ENCODE measurements at regions not wholly inside any gene's neighbourhood (a gene's known extent, or its start where the extent isn't known, plus 50 kb on each side); places are given as distances from the start of the nearest gene placed in this dataset.
"Not testable (repeated sequence)": the region's sequence is repeated elsewhere in the genome, so short reads cannot be mapped to it uniquely, and the experiment has no call there.

DNA sequence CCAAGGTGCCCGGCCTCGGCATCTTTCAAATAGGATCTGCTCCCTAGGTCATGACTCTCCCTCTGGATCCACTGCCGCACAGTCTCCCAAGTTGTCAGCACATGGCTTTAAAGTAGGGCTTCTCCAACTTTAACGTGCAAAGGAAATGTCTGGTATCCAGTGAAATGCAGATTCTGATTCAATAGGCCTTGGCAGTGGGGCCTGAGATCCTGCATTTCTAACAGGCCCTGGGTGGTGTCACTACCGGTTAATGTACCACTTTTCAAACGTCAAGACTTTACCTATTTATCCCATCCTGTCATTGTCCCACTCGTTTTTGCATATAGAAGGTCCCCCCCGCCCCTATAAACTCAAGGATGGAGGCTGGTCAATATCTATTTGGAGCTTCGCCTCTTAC is 137.6 kb upstream of the ZNF618 start:
- in situ Hi-C loops (cut with MboI; ENCODE audit: low sequenced_read_pairs): no loop called here

DNA sequence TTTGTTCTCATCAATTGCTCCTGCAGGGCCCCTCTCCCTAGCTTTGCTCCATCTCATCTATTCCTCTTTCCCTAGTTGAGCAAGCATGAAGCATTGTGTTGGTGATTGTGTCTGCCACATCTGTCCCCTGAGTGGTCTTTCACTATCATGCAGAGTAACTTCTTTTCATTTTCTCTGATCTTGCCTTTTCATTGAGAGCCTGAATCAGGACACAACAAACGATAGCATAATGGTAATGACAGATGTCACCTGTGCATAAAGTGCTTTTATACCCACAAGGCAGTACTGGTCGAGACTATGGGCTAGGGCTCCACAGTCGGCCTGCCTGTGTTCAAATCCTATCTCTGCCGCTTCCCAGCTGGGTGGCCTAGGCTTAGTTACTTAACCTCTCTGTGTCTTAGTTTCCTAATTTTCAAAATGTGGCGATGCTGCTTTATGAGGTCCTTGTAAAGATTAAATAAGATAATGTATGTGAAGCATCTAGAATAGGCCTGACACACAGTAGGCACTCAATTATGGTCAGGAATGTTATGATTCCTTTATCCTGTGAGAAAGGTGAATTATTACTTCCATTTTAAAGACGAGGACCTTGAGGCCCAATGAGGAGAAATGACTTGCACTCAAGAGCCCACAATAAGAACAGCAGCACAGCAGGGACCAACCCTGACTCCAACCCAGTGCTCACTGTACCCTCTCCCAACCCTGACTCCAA is 137.1 kb upstream of the ZNF618 start:
- in situ Hi-C loops (cut with MboI; ENCODE audit: low sequenced_read_pairs): no loop called here

DNA sequence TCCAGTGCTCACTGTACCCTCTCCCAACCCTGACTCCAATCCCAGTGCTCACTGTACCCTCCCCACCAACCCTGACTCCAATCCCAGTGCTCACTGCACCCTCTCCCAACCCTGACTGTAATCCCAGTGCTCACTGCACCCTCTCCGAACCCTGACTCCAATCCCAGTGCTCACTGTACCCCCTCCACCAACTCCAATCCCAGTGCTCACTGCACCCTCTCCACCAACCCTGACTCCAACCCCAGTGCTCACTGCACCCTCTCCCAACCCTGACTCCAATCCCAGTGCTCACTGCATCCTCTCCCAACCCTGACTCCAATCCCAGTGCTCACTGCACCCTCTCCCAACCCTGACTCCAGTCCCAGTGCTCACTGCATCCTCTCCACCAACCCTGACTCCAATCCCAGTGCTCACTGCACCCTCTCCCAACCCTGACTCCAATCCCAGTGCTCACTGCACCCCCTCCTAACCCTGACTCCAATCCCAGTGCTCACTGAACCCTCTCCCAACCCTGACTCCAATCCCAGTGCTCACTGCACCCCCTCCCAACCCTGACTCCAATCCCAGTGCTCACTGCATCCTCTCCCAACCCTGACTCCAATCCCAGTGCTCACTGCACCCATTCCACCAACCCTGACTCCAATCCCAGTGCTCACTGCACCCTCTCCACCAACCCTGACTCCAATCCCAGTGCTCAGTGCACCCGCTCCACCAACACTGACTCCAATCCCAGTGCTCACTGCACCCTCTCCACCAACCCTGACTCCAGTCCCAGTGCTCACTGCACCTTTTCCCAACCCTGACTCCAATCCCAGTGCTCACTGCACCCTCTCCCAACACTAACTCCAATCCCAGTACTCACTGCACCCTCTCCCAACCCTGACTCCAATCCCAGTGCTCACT is 136.3 kb upstream of the ZNF618 start:
- in situ Hi-C loops (cut with MboI; ENCODE audit: low sequenced_read_pairs): not testable (repeated sequence)

DNA sequence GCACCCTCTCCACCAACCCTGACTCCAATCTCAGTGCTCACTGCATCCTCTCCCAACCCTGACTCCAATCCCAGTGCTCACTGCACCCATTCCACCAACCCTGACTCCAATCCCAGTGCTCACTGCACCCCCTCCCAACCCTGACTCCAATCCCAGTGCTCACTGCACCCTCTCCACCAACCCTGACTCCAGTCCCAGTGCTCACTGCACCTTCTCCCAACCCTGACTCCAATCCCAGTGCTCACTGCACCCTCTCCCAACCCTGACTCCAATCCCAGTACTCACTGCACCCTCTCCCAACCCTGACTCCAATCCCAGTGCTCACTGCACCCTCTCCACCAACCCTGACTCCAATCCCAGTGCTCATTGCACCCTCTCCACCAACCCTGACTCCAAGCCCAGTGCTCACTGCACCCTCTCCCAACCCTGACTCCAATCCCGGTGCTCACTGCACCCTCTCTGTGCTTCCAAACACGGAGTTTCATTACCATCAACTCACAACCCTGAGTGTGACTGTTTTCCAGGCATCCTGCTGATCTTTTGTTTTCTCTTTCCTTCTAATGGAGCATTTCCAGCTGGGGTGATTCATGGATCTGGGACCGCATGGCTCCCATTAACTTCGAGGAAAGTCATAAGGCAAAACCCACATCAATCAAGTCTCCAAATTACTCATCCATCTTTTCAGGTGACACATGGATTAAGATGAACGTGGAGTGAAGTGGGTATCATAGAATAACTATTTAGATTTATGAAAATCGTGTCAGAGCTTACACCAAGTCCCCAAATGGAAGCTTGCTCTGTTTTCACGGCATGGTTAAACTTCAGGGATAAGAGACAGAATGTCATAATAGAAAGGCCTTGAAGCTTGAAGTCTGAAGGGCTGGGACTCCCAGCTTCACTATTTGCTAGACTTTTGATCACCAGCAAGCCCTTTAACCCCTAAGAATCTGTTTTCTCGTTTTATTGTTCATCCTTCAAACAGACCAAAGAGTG is 135.3 kb upstream of the ZNF618 start:
- in situ Hi-C loops (cut with MboI; ENCODE audit: low sequenced_read_pairs): not testable (repeated sequence)

DNA sequence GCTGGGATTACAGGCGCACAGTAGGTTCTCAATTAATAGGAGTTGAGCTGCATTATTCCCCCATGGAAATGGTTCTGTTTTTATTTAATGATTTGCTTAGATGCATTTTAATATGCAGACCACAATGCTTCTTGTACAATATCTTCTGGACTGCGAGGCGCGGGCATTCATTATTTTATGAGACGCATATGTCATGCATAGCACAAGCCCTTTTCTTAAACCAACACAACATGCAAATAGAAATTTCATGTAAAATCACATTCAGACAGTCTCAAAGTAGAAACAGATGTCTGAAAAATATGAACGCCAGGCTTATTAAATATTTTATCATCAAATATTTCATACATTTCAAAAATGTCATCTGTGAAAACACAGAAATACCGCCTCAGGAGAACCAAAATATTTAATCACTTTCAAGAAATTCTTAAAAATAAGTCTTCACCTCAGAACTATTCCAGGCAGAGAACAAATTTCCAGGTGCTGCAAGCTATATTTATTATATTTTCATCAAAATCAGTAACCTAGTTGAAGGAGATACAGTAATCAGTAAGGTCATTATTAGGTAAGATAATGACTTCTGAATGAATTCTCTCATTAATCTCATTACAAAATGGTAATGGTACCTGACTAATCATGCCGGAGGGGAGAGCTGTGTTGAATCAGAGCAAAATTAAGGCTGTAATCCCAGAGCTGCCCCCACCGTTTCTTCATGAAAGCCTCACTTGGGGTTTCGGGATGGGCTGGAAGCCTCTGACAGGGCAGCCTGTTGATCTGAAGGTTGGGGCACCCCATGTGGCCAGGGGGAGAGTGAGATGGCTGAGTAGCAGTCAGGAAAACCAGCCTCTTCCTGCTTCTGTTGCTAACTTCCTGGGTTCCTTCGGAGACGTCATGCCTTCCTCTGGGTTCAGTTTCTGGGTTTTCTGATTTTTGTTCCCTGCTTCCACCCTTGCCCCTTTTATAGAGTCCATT is 133.9 kb upstream of the ZNF618 start:
- in situ Hi-C loops (cut with MboI; ENCODE audit: low sequenced_read_pairs): no loop called here

DNA sequence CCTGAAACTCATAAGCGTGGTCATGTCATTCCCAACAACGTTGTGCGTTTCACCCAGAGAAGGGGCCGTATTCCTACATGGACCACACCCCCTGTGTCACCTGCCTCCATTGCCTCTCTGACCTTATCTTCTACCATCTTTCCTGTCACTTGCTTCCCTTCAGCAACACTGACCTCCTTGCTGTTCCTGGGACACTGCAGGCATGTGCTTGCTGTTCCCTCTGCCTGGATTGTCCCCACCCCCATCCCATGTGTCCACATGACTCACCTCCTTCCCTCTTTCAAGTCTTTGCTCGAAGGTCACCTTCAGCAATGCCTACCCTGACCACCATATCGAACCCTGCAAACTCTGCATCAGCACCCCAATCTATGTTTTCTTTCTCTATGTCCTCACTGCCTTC is 133.2 kb upstream of the ZNF618 start:
- in situ Hi-C loops (cut with MboI; ENCODE audit: low sequenced_read_pairs): no loop called here

DNA sequence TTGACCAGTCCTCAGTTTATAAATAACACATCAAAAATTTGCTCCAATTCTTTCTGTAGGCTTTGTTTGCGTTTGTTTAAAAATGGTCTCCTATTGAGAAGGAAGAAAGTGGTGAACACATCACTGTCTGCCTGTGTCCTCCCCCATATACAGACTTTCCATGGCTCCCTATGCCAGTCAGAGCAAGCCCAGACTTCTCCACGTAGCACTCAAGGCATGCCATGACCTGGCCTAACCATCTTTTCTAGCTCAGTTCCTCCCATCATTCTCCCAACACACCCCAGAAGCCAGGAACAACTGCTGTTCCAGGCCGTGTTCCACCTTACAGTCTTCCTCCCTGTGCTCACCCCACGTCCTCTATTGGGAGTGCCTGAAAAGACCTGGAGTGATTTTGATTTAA is 129.6 kb upstream of the ZNF618 start:
- in situ Hi-C loops (cut with MboI; ENCODE audit: low sequenced_read_pairs): no loop called here

DNA sequence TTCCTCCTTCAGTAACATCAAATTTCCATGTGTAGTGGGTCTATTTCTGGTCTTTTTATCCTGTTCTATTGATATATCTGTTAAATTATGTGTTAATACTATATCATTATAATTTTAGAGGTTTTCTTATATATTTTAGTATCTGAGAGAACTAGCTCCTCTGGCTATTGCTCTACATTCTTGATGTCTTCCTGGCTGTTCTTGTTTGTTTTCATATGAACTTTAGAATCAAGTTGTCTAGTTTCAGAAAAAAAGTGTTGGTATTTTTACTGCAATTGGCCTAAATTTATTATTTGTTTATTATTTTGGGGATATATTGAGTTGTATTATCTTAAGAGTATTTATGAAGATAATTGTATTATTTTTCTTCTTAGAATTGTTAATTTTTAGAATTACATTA is 128.0 kb upstream of the ZNF618 start:
- in situ Hi-C loops (cut with MboI; ENCODE audit: low sequenced_read_pairs): no loop called here

DNA sequence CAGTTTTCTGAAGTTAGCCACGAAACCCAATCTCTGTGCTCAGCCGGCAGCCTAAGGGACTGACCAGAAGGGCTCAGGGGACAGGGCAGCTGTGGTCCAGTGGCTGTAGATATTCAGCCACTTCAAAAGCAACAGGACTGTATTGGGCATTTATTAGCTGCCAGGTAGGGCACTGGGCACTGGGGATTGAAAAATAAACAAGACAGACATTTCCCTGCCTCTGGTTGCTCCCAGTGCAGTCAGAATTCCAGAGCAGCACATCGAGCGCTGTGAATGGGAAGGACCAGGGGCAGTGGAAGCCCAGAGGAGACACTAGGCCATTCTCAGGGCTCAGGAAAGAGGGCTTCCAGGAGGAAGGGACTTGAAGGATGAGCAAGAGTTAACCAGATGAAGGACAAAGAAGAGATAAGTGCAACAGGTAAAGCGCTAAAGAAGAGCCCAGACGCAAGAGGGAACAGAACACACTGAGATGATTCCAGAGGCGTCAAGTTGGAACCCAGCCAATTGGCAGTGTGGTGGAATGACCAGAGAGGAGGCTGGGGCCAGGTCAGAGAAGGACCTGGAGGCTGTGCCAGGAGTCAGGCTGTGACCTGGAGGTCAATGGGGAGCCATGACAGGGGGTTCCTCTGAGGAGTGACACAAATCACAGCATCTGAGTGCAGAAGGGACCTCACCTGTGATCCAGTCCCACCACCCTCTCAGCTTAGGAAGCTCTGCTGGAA is 122.5 kb upstream of the ZNF618 start:
- in situ Hi-C loops (cut with MboI; ENCODE audit: low sequenced_read_pairs): no loop called here

DNA sequence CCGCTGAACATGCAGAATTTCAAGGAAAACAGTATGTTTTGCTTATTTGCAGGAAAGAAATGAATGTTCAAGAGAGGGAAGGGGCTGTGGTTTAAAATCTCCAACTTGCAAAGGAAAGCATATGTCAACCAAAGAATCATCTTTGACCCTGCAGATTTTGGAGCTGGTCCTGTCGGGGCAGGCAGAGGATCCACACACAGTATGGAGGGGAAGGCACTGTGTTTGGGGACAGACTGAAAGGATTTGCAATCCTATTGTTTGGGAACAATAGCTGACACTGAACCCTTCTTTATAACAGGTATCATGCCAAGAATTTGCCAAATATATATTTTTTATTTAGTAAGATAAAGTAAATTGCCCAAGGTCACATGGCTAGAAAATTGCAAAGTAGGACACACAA is 121.4 kb upstream of the ZNF618 start:
- in situ Hi-C loops (cut with MboI; ENCODE audit: low sequenced_read_pairs): no loop called here

DNA sequence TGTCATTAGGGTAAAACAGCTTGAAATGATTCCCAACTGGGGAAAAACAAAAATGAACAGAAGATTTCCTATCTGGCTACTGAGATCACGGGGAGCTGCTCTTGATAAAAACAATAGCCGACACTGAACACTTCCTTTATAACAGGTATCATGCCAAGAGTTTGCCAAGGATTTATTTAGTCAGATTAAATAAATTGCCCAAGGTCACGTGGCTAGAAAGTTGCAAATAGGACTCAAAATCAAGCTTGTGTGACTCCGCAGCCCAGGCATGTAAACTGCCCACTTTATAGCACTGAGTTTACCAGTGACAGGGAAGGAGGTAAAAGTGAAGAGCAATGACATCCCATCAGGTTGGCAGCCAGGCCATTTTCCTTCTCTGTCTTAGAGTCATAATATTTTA is 120.7 kb upstream of the ZNF618 start:
- in situ Hi-C loops (cut with MboI; ENCODE audit: low sequenced_read_pairs): no loop called here

DNA sequence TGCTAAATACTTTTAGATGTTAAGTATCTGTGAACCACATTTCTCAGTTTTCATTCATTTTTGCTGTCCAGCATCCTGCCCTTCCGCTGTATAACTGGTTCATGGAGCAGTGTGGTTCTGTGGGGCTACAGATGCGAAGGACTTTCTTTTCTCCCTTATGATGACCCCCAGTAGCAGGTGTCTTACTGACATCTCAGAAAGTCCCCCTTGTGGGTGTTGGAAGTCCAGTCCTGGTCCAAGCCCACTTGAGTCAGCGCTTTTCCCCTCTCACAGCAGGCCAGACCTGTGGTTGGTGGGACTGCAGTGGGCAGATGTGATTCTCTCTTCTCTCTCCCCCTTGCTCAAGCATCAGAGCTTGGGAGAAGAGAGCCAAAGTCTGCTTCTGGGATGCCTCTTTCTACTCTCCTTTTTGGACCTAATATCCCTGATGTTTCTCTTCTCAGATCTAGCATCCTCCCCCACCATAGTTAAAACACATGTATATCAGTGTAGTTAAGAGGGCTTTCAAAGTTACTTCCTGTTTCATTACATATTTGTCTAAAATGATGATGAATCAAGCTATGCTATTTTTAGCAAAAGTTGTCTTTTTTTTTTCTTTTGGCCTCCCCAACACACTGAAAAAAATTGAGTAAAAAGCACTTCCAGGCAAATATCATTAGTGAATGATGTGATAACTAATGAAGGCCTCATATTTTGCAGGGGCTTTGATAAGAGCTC is 119.5 kb upstream of the ZNF618 start:
- in situ Hi-C loops (cut with MboI; ENCODE audit: low sequenced_read_pairs): no loop called here

DNA sequence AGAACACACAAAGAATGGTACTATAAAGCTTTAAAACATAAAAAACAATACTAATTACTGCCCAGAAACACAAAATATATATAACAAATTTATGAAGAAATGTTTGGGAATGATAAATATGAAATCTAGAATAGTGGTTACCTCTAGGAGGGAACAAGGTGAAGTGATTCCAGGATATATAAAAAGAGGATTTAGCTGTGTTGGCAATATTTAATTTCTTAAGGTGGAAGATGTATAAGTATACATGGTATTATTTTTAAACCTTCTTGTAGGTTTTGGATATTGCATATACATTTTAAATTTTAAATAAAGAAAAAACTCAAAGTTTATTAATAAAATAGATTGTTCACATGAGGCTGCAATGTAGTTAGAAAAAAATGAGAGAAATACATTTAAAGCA is 112.7 kb upstream of the ZNF618 start:
- in situ Hi-C loops (cut with MboI; ENCODE audit: low sequenced_read_pairs): no loop called here

DNA sequence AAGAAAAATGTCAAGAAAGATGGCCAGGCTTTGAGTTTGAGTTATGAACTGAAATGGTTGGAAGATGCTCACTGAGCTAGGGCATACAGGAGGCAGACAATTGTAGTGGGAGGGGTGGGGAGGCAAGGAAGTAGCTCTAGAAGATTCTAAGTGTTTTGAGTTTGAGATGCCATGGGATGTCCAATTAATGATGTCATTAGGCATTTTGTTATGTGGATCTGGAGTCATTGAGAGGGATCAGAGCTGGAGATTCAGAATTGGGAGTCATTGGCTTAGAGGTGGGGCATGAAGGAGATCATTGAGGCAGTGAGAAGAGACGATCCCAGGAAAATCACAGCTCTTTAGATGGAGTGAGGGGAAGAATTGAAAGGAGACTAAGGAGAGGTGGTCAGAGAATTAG is 111.5 kb upstream of the ZNF618 start:
- in situ Hi-C loops (cut with MboI; ENCODE audit: low sequenced_read_pairs): no loop called here

DNA sequence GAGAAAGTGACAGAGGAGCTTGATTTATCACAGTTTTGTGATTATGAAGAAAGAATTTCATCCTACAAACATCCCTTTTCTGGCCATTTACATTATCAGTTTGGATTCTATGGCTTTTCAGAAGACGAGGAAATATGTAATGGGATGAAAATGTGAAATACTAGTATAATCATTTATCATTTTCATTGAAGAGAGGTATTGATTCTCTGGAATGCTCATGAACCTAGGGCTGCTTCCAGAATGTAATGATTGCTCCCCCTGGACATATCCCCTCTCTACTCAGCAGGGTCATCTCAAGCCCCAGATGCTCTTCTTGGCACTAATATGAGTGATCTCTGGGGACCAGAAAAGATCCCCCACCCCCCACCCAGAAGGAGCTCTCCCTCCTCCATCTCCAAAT is 106.7 kb upstream of the ZNF618 start:
- in situ Hi-C loops (cut with MboI; ENCODE audit: low sequenced_read_pairs): no loop called here

DNA sequence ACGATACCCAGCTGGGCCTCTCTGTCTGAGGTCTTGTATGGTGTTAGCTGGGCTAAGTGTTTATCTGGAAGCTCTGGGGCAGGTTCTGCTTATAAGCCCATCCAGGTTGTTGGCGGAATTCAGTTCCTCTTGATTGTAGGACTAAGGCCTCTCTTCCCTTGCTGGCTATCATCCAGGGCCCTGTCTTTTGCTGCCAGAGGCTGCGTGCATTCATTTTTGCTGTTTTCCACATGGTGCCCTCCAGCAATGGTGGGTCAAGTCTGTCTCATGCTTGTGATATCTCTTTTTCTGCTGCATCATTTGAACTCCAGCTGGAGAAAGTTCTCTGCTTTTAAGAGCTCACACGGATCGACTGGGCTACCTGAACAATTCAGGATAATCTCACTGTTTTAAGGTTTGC is 105.7 kb upstream of the ZNF618 start:
- in situ Hi-C loops (cut with MboI; ENCODE audit: low sequenced_read_pairs): no loop called here

DNA sequence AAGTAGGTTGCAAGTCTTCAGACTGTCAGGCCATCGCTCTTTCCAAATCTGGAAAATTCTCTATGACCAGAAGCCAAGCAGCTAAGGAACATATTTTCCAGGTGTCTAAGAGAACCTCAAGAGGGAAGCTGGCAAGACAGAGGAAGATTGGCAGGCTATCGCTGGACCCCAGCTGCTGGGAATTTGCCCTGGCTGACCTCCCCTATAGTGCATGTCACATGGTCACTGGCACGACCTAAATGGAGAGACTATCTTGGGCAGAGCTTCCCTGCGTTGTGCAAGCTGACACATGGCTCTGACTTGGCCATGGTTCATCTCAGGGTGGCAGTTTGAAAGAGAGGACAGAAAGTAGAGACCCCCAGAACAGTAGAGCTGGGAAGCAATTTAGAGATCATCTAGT is 104.9 kb upstream of the ZNF618 start:
- in situ Hi-C loops (cut with MboI; ENCODE audit: low sequenced_read_pairs): no loop called here

DNA sequence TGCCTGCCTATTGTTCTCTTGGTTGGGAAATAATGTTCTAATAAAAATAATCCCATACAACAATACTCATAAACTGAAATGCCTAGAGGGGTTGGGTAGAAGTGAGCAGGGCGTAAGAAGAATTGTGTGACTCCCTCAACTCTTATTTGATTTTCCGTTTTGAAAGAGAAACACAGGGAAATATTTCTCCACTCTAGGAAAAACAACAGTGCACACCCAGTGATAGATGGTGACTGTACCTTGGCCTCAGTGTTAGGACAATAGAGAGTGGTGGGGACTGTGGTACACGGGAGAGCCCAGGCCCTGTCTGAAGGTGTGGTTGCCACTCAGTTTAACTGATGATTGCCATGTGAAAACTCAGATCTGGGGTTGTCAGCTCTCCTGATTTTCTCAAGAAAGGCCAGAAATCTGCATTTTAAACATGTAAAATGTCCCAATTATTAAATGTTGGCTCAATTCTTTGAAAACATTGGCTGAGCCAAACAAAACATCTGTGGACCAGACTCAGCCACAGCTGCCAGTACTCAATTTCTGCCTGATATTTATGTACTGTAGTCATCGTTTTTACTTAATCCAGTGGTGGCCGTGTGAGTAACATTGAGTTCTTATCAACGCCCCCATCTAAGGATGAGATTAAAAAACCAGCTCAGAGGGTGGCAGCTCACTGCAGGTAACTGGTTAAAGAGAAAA is 103.8 kb upstream of the ZNF618 start:
- in situ Hi-C loops (cut with MboI; ENCODE audit: low sequenced_read_pairs): no loop called here
